Stimulated activated CD4-positive, alpha-beta T cell treated with anti-CD3 and anti-CD28 coated beads, Interleukin-4, amount 100 ng/mL, for 48 hours (primary cell): ENCODE measurements at regions not wholly inside any gene's neighbourhood (a gene's known extent, or its start where the extent isn't known, plus 50 kb on each side); places are given as distances from the start of the nearest gene placed in this dataset.

Experiments used
- DNase-seq, 2 donors: peaks; one replicate each; pipeline ENCODE4 v3.0.0-alpha.2; 2020; ENCODE audit warnings: low read depth in 2 of 2

- DNase-seq: no peak
Observed at GRCh38 chr6:6376845-6377244, 56.4 kb upstream of the F13A1 start.

- no peak for DNase-seq
Observed at GRCh38 chr6:6377621-6378020, 57.2 kb upstream of the F13A1 start.

GRCh38 chr6:6379573-6379972 is 59.1 kb upstream of the F13A1 start:
- DNase-seq: no peak

GRCh38 chr6:6384520-6384919 is 64.1 kb upstream of the F13A1 start:
- no peak for DNase-seq

- no peak for DNase-seq
Observed at GRCh38 chr6:6386010-6386409, 65.5 kb upstream of the F13A1 start.

GRCh38 chr6:6390849-6391602 is 70.6 kb upstream of the F13A1 start:
- no peak for DNase-seq

GRCh38 chr6:6392214-6393068 is 72.0 kb upstream of the F13A1 start:
- no peak for DNase-seq

- DNase-seq: no peak
Observed at GRCh38 chr6:6393069-6393529, 72.6 kb upstream of the F13A1 start.

- DNase-seq: no peak
Observed at GRCh38 chr6:6395581-6396197, 75.2 kb upstream of the F13A1 start.

GRCh38 chr6:6397842-6398241 is 77.4 kb upstream of the F13A1 start:
- no peak for DNase-seq

GRCh38 chr6:6399568-6399967 is 79.1 kb upstream of the F13A1 start:
- DNase-seq: no peak

GRCh38 chr6:6401401-6401800 is 80.9 kb upstream of the F13A1 start:
- no peak for DNase-seq

GRCh38 chr6:6402006-6402405 is 81.5 kb upstream of the F13A1 start:
- DNase-seq: no peak

- DNase-seq: no peak
Observed at GRCh38 chr6:6402591-6402990, 82.1 kb upstream of the F13A1 start.

- no peak for DNase-seq
Observed at GRCh38 chr6:6405031-6405430, 84.6 kb upstream of the F13A1 start.

- no peak for DNase-seq
Observed at GRCh38 chr6:6405997-6406714, 85.7 kb upstream of the F13A1 start.

GRCh38 chr6:6406715-6407070 is 86.2 kb upstream of the F13A1 start:
- DNase-seq: no peak

- no peak for DNase-seq
Observed at GRCh38 chr6:6407071-6407741, 86.7 kb upstream of the F13A1 start.

- DNase-seq: no peak
Observed at GRCh38 chr6:6409397-6410030, 89.1 kb upstream of the F13A1 start.

GRCh38 chr6:6411115-6411514 is 90.7 kb upstream of the F13A1 start:
- DNase-seq: no peak

- no peak for DNase-seq
Observed at GRCh38 chr6:6412221-6412620, 91.8 kb upstream of the F13A1 start.
